Spleen (tissue), 11 donors: ENCODE measurements at regions not wholly inside any gene's neighbourhood (a gene's known extent, or its start where the extent isn't known, plus 50 kb on each side); places are given as distances from the start of the nearest gene placed in this dataset.

Experiments used
- DNase-seq: peaks from one replicate; pipeline ENCODE4 v3.0.0-alpha.2; 2020
- H3K27ac ChIP-seq, 8 donors: fragments of 200-600 bp; sonication (generic) in 7 of 8; 1 replicate in 4 of 8; 2 replicates in 4 of 8; pipeline versions ENCODE4 v1.5.0 to v1.8.0; 2016 to 2021; ENCODE audit warnings: inconsistent platforms in 4 of 8, mild to moderate bottlenecking in 4 of 8, moderate library complexity in 1 of 8
- H3K27me3 ChIP-seq, 7 donors: fragments of 200-600 bp; sonication (generic) in 6 of 7; replicated peaks in 1 of 7; 1 replicate in 4 of 7; 2 replicates in 3 of 7; pipeline versions ENCODE4 v1.5.0 to v1.8.0; 2016 to 2021; ENCODE audit warnings: inconsistent platforms in 3 of 7, mild to moderate bottlenecking in 1 of 7
- H3K36me3 ChIP-seq, 6 donors: fragments of 200-600 bp; sonication (generic) in 5 of 6; 1 replicate in 4 of 6; 2 replicates in 2 of 6; pipeline versions ENCODE4 v1.5.0 to v1.8.0; 2016 to 2021; ENCODE audit warnings: inconsistent platforms in 2 of 6
- H3K4me1 ChIP-seq, 6 donors: fragments of 200-600 bp; sonication (generic) in 5 of 6; 1 replicate in 3 of 6; 2 replicates in 3 of 6; pipeline versions ENCODE4 v1.5.0 to v1.8.0; 2016 to 2021; ENCODE audit warnings: inconsistent platforms in 3 of 6
- H3K4me3 ChIP-seq, 8 donors: fragments of 200-600 bp; sonication (generic) in 7 of 8; 1 replicate in 4 of 8; 2 replicates in 4 of 8; pipeline versions ENCODE4 v1.5.0 to v1.8.0; 2016 to 2021; ENCODE audit warnings: inconsistent platforms in 4 of 8, mild to moderate bottlenecking in 4 of 8, moderate library complexity in 2 of 8
- H3K9me3 ChIP-seq, 8 donors: fragments of 200-600 bp; sonication (generic) in 7 of 8; 1 replicate in 4 of 8; 2 replicates in 4 of 8; pipeline versions ENCODE4 v1.5.0 to v1.8.0; 2016 to 2021; ENCODE audit warnings: inconsistent platforms in 4 of 8
- POLR2A ChIP-seq, 3 donors: fragments of 450-650 bp; IDR thresholded peaks; one replicate each; pipeline ENCODE4 v1.5.1; 2017; ENCODE audit warnings: antibody characterized with exemption in 3 of 3, mild to moderate bottlenecking in 1 of 3
- POLR2AphosphoS5 ChIP-seq, 3 donors: sonication (generic); formaldehyde crosslinking; IDR thresholded peaks; one replicate each; pipeline ENCODE4 v1.5.1; 2017; ENCODE audit warnings: antibody characterized with exemption in 3 of 3
- WGBS, 5 donors: extraction: QIAGEN DNeasy Blood & Tissue Kit in 3 of 5; methylation state at CpG; one replicate each; pipeline versions ENCODE4 v1.1.5 to v1.1.7; 2013 to 2018; 5-methylcytosine and 5-hydroxymethylcytosine counted together
- intact Hi-C: fragments of 100-400 bp; cut with DNase I; formaldehyde crosslinking; loops from one replicate; pipeline ENCODE4 v1.15.0; 2023; ENCODE audit warnings: low total_unique reads
- TF ChIP-seq, protein P1 (sequence below), 11 experiments: fragments of 200-600 bp in 7 of 11; fragments of 450-650 bp in 4 of 11; sonication (generic) in 4 of 11; IDR thresholded peaks in 8 of 11; conservative IDR thresholded peaks in 3 of 11; 1 replicate in 7 of 11; 2 replicates in 4 of 11; pipeline versions ENCODE4 v1.4.0 to v1.8.0; 2016 to 2021; ENCODE audit warnings: antibody characterized with exemption in 11 of 11, inconsistent platforms in 4 of 11, mild to moderate bottlenecking in 1 of 11
- donor health status: healthy with polysubstance abuse.
- donor health status: DM: no; HTN: no; CAD: no; lungs with moderate emphysema.
- donor health status: DM: no; HTN: no; CAD: no.
- donor health status: Bipolar disorder and iron deficiency.
- donor health status: healthy.
- donor health status: DM: no; HTN: no; CAD: no.
- donor health status: DM: yes; HTN: yes; CAD: no.

GRCh38 chr4:187919966-187920365, 75.6 kb upstream of the ZFP42 start:
- intact Hi-C loops: no loop called here

GRCh38 chr4:187921946-187922623, 73.5 kb upstream of the ZFP42 start:
- Histone ChIP-seq H3K4me3 (no peak overlapping the region), H3K4me1 (no peaks in the 10 kb centered on the region), H3K27me3 (no peaks in the 10 kb centered on the region), H3K27ac (no peak overlapping the region), H3K9me3 (peaks cover 0 to 15% (median 2%) of the 10 kb centered on the region in 8 donors), H3K36me3 (no peaks in the 10 kb centered on the region)
- intact Hi-C loops: no loop called here
- 74 to 79% (median 76%) methylated on average over 8 of the region's 8 CpGs for WGBS, 5 donors
- DNase-seq: no peak
- no peak for TF ChIP-seq POLR2A (IDR thresholded peaks at IDR 0.05)
- TF ChIP-seq POLR2AphosphoS5 (IDR thresholded peaks at IDR 0.05): no peak
- TF ChIP-seq, protein P1, sequence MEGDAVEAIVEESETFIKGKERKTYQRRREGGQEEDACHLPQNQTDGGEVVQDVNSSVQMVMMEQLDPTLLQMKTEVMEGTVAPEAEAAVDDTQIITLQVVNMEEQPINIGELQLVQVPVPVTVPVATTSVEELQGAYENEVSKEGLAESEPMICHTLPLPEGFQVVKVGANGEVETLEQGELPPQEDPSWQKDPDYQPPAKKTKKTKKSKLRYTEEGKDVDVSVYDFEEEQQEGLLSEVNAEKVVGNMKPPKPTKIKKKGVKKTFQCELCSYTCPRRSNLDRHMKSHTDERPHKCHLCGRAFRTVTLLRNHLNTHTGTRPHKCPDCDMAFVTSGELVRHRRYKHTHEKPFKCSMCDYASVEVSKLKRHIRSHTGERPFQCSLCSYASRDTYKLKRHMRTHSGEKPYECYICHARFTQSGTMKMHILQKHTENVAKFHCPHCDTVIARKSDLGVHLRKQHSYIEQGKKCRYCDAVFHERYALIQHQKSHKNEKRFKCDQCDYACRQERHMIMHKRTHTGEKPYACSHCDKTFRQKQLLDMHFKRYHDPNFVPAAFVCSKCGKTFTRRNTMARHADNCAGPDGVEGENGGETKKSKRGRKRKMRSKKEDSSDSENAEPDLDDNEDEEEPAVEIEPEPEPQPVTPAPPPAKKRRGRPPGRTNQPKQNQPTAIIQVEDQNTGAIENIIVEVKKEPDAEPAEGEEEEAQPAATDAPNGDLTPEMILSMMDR (IDR thresholded peaks at IDR 0.05 in 8 of 11, conservative IDR thresholded peaks at IDR 0.05 in 3 of 11): no peak

More at GRCh38 chr4:187919966-187920365, 75.6 kb upstream of the ZFP42 start:
- H3K9me3 ChIP-seq: peaks cover 0 to 14% (median 2%) of the 10 kb centered on the region in 8 donors
- 90 to 97% (median 92%) methylated on average over 3 of the region's 3 CpGs for WGBS, 5 donors
- DNase-seq: no peak
- no peak overlapping the region for H3K27ac ChIP-seq
- TF ChIP-seq POLR2AphosphoS5 (IDR thresholded peaks at IDR 0.05) (no peak), POLR2A (IDR thresholded peaks at IDR 0.05) (no peak)
- TF ChIP-seq, protein P1 (IDR thresholded peaks at IDR 0.05 in 8 of 11, conservative IDR thresholded peaks at IDR 0.05 in 3 of 11): no peak
- H3K4me3 ChIP-seq: no peak overlapping the region
- no peaks in the 10 kb centered on the region for H3K4me1 ChIP-seq
- no peaks in the 10 kb centered on the region for H3K27me3 ChIP-seq
- H3K36me3 ChIP-seq: no peaks in the 10 kb centered on the region

DNA sequence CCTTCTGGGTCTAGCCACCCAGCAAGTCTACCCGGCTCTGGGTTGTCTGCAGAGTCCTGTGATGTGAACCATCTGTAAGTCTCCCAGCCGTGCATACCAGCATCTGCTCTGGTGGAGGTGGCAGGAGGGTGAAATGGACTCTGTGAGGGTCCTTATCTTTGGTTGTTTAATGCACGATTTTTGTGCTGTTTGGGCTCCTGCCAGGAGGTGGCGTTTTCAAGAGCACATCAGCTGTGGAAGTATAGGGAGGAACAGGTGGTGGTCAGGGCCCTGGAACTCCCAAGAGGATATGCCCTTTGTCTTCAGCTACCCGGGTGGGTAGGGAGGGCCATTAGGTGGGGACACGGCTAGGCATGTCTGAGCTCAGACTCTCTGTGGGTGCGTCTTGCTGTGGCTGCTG, 66.5 kb upstream of the ZFP42 start:
- peaks cover 0 to 24% (median 2%) of the 10 kb centered on the region in 8 donors for H3K9me3 ChIP-seq
- H3K27ac ChIP-seq: no peak overlapping the region
- 68 to 79% (median 72%) methylated on average over 7 of the region's 7 CpGs for WGBS, 5 donors
- H3K27me3 ChIP-seq: no peaks in the 10 kb centered on the region
- intact Hi-C loops: no loop called here
- TF ChIP-seq, protein P1 (IDR thresholded peaks at IDR 0.05 in 8 of 11, conservative IDR thresholded peaks at IDR 0.05 in 3 of 11): no peak
- TF ChIP-seq POLR2AphosphoS5 (IDR thresholded peaks at IDR 0.05) (no peak), POLR2A (IDR thresholded peaks at IDR 0.05) (no peak)
- no peaks in the 10 kb centered on the region for H3K4me1 ChIP-seq
- no peaks in the 10 kb centered on the region for H3K36me3 ChIP-seq
- H3K4me3 ChIP-seq: no peak overlapping the region
- no peak for DNase-seq

- no peaks in the 10 kb centered on the region for H3K4me1 ChIP-seq
- DNase-seq: no peak
- TF ChIP-seq, protein P1 (IDR thresholded peaks at IDR 0.05 in 8 of 11, conservative IDR thresholded peaks at IDR 0.05 in 3 of 11): no peak
- TF ChIP-seq POLR2A (IDR thresholded peaks at IDR 0.05): no peak
- TF ChIP-seq POLR2AphosphoS5 (IDR thresholded peaks at IDR 0.05): no peak
- no peak overlapping the region for H3K27ac ChIP-seq
- intact Hi-C loops: no loop called here
- 42 to 49% (median 44%) methylated on average over 3 of the region's 3 CpGs for WGBS, 5 donors
- peaks cover 0 to 26% (median 4%) of the 10 kb centered on the region in 8 donors for H3K9me3 ChIP-seq
- H3K4me3 ChIP-seq: no peak overlapping the region
- H3K27me3 ChIP-seq: no peaks in the 10 kb centered on the region
- H3K36me3 ChIP-seq: no peaks in the 10 kb centered on the region
Measured at GRCh38 chr4:187934766-187935165, 60.8 kb upstream of the ZFP42 start.
